ENCODE measurements at regions not wholly inside any gene's neighbourhood (a gene's known extent, or its start where the extent isn't known, plus 50 kb on each side); places are given as distances from the start of the nearest gene placed in this dataset.

- no peak for DNase-seq
These were observed 389.9 kb upstream of the PTPRD start for GRCh38 chr9:11002705-11003104.

- no peak for DNase-seq
These were observed 391.0 kb upstream of the PTPRD start for GRCh38 chr9:11003836-11004235.

DNA sequence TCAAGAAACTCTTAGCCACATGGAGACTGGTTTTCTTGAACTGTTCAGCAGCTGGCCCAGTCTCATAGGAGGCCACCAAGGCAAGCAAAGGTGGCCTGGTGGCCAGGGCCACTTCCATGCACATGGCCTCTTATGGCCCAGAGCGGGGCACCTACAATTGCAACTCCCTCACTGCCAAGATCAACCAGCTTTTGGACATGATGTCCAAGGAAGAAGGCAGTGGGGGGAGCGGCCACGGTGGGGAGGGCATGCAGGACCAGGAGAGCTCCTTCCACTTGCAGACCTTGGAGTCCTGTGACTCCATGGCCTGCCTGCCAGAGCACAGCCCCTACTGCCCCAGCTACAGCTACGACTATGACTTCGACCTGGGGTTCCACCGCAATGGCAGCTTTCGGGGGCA lies 398.9 kb upstream of the PTPRD start:
- DNase-seq: no peak

DNA sequence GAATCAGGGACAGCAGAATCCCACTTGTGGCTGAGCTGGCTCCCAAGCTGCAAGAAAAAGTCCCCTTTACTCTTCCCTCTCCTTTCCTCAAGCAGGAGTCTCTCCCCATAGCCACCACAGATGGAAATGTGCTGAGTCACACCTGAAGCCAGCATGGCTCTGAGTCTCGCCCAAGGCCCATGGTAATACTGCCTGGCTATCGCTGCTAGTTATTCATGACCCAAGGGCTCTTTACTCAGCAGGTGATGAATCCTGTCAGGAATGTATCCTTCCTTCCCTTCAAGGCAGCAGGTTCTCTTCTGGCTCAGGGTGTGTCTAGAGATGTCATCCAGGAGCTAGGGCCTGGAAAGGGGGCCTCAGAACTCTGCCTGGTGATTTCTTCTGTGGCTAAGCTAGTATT lies 403.3 kb upstream of the PTPRD start:
- DNase-seq: no peak

GRCh38 chr9:11023201-11023600 lies 410.4 kb upstream of the PTPRD start:
- DNase-seq: no peak

GRCh38 chr9:11025775-11026174 lies 413.0 kb upstream of the PTPRD start:
- no peak for DNase-seq

DNA sequence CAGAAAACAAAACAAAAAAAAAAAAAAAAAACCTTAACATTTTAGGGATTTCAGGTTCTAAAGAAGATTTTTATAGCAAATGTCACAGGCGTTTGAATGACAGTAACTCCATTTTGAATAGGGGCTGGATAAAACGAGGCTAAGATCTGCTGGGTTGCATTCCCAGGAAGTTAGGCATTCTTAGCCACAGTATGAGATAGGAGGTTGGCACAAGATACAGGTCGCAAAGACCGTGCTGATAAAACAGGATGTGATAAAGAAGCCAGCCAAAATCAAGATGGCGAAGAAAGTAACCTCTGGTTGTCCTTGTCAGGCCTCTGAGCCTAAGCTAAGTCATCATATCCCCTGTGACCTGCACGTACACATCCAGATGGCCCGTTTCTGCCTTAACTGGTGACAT lies 425.6 kb upstream of the PTPRD start:
- no peak for DNase-seq

GRCh38 chr9:11039006-11039405 lies 426.2 kb upstream of the PTPRD start:
- no peak for DNase-seq

GRCh38 chr9:11045589-11045988 lies 432.8 kb upstream of the PTPRD start:
- no peak for DNase-seq

DNA sequence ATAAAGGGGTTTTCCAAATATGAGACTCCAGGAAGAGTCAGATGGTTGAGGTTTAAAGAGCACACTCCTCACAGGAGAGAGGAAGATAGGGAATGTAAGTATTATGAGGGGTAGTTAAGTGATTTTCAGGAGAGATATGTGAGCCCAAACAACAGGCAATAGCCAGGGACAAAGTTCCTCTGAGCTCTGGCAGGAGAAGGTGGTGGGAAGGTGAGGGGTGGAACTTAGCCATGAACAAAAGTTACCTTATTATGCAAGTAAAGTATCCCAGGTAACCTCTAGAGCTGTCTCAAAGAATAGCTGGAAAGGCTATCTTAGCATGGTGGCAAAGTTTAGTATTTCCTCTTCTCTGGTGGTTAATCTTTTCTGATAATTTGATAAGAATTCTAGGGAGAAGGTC lies 450.5 kb upstream of the PTPRD start:
- no peak for DNase-seq

GRCh38 chr9:11064909-11065308 lies 452.1 kb upstream of the PTPRD start:
- DNase-seq: no peak

DNA sequence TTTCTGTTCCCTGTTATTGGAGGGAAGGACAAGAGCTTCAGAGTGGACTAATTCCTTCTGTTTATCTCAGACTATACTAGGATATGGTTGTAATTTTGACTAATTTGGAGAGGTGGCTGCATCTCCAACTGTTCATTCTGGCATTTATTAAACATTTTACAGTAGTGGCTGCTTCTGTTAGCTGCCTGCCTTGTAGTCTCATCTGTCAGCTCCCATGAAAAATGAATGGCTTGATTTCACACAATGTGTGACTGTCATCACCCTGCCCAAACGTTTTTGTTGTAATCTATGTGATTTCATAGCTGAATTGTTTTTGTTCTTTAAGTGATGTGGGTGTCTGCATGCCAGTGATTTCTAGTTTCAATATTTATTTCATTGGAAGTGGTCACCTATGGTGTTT lies 459.4 kb upstream of the PTPRD start:
- no peak for DNase-seq

DNA sequence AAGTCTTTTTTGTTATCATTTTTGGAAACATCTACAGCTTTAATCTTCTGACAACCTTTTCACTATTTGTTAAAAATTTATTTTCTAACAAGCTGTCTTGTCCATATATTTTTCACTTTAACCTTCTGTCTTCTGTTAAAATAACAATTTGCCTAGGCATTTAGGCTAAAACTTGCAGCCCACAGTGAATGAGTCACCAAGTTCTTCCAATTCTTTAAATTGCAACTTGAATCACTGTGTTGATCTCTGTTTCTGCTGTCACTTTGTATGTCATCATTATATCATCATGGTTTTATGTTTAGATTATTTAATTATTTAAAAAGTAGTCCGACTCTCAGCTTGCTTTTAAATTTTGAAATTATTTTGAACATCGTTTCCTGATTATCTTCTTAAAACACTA lies 473.8 kb upstream of the PTPRD start:
- no peak for DNase-seq

DNA sequence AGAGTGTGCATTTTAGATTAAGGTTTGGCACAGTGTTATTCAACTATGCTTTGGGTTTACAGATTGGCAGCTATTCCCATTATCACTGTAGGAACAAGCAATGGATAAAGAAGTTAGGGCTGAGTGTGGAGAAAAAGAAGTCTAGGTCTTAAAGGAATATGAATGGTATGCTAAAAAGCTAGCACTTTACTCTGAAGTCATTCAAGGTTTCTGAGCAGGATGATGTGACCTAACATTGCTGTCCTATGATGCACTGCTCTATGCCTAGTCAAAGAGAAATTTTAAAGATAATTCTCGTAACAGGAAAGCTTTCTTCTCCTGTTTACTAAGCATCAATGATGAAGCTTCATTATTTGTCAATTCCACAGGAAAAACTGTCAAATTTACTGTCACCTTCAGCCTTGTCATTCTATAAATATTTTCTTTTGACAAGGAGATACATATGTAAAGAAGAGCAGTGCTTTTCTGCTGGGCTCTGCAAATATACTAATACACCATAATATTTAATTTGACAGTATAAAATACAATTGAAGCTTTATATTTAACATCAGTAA lies 476.1 kb upstream of the PTPRD start:
- DNase-seq: no peak

DNA sequence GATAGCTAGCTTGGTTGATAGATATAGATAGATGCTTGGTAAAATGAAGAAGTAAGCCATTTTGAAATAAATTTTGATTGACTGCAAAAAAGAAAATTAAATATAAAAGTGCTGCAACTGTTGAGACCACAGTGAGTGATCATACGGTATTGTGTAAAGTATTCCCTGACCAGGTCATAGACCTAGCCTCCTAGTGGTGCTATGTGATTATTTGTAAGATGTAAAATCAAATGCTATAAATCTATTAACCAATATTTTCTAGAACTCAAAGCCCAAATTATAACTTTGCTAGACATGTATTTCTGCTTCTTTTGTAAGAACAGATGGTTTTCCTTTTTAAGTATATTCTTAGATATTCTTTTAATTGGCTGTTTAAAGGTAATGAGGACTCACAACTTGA lies 480.2 kb upstream of the PTPRD start:
- DNase-seq: no peak

DNA sequence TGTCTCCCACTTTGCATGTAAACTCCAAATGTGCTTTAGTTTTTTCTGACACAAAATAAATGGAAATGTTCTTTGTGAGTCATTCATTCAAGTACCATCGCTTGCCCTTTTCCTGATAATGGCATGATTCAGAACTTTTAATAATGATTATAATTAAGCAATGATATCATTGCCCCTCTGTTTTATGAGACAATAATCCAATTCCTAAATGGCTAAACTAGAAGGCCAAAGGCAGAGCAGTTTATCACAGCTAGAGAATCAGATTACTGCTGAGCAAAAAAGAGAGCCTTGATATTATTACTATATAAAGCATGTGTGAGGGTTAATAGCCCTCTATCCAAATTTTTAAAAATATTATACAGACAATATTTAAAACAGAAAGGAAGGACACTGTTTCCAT lies 484.2 kb upstream of the PTPRD start:
- DNase-seq: no peak

- no peak for DNase-seq
These were observed 490.7 kb upstream of the PTPRD start for GRCh38 chr9:11103525-11103924.

DNA sequence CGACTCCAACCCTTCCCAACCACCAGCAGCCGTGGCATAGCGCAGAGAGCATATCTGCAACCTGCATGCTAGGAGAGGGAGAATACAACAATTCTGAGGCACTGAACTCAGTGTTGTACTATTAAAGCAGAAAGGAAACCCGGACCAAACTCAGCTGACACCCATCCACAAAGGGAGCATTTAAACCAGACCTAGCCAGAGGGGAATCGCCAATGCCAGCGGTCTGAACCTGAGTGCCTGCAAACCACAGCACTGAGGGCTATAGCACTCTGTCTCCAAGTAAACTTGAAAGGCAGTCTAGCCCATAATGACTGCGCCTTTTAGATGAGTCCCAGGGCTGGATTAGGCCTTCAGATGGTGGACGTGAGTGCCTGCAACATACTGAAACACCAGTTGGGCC lies 494.4 kb upstream of the PTPRD start:
- no peak for DNase-seq

- DNase-seq: no peak
These were observed 515.4 kb upstream of the PTPRD start for GRCh38 chr9:11128156-11128555.

DNA sequence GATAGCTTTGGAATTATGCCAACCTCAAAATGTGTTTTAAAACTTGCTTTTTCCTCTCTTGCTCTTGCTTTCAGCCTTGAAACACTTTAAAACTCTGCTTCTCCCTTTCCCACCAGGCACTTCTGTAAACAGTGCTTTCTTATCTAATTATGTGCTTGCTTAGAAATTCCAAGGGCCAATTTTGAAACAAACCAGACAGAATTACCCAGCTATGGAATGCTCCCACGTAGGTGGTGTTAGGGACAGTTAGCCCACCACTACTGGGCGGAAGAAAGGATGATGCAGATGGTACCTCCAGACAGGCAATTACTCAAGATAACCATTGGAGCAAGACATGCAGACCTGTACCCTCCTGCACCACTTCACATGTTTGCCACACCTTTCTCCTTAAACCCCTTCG lies 523.0 kb upstream of the PTPRD start:
- no peak for DNase-seq

DNA sequence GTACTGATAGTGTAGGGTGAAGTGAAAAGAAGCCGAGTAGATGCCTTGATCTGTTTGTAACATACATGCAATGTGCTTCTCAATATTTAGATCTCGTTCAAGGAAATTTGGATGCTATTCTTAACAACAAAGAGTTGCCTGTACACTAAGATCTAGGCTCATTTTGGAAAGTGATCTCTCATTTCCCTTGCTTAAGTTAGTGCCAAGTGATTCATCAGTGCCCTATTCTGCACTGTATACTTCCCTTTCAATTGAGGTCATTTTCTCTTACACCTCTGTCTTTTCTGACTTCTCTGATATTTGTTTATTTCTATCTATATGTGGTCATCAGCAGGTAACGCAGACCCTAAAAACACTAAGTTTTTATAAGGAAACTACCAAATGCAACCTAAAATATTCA lies 528.6 kb upstream of the PTPRD start:
- no peak for DNase-seq

- DNase-seq: no peak
These were observed 530.4 kb upstream of the PTPRD start for GRCh38 chr9:11142965-11143738.

- no peak for DNase-seq
These were observed 531.9 kb upstream of the PTPRD start for GRCh38 chr9:11144746-11145145.

GRCh38 chr9:11148189-11148588 lies 535.4 kb upstream of the PTPRD start:
- no peak for DNase-seq

DNA sequence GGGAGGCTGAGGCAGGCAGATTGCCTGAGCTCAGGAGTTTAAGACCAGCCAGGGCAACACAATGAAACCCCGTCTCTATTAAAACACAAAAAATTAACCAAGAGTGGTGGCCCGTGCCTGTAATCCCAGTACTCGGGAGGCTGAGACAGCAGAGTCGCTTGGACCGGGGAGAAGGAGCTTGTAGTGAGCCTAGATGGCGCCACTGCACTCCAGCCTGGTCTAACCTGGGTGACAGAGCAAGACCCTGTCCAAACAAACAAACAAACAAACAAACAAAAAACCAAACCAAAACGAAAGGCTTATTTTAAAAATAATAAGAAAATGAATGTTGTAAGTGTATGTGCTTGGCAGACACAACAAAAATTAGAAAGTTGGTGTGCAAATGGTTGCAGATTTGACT lies 536.3 kb upstream of the PTPRD start:
- DNase-seq: no peak

All from suppressor macrophage (primary cell).